ENCODE measurements at regions not wholly inside any gene's neighbourhood (a gene's known extent, or its start where the extent isn't known, plus 50 kb on each side); places are given as distances from the start of the nearest gene placed in this dataset.

DNA sequence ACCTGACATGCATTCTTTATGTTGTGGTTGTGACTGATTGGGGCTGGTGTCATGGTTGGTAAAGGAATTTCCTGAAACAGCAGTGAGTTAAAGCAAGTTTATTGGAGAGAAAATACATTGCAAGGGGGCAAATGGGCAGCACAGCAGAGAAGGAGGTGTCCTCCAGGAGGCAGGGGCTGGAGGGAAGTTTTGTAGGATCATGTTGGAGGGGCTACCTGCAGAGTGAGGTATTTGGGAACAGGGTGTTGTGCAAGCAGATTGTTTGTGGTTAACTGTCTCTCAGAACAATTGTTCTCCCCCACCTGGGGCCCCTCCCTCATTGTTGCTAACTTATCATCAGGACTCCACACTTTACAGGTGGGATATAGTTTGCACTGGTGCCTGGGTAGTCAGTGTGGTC lies 196.0 kb downstream of the NSUN3 start (continued):
- TF ChIP-seq, protein P1, sequence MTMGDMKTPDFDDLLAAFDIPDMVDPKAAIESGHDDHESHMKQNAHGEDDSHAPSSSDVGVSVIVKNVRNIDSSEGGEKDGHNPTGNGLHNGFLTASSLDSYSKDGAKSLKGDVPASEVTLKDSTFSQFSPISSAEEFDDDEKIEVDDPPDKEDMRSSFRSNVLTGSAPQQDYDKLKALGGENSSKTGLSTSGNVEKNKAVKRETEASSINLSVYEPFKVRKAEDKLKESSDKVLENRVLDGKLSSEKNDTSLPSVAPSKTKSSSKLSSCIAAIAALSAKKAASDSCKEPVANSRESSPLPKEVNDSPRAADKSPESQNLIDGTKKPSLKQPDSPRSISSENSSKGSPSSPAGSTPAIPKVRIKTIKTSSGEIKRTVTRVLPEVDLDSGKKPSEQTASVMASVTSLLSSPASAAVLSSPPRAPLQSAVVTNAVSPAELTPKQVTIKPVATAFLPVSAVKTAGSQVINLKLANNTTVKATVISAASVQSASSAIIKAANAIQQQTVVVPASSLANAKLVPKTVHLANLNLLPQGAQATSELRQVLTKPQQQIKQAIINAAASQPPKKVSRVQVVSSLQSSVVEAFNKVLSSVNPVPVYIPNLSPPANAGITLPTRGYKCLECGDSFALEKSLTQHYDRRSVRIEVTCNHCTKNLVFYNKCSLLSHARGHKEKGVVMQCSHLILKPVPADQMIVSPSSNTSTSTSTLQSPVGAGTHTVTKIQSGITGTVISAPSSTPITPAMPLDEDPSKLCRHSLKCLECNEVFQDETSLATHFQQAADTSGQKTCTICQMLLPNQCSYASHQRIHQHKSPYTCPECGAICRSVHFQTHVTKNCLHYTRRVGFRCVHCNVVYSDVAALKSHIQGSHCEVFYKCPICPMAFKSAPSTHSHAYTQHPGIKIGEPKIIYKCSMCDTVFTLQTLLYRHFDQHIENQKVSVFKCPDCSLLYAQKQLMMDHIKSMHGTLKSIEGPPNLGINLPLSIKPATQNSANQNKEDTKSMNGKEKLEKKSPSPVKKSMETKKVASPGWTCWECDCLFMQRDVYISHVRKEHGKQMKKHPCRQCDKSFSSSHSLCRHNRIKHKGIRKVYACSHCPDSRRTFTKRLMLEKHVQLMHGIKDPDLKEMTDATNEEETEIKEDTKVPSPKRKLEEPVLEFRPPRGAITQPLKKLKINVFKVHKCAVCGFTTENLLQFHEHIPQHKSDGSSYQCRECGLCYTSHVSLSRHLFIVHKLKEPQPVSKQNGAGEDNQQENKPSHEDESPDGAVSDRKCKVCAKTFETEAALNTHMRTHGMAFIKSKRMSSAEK (CRISPR knock-in tag; IDR thresholded peaks at IDR 0.05; ENCODE audit: borderline replicate concordance) = no peak
- no peak for TF ChIP-seq TEAD1 (CRISPR knock-in tag; IDR thresholded peaks at IDR 0.05)
- no peak for TF ChIP-seq RELA (CRISPR knock-in tag; IDR thresholded peaks at IDR 0.05; ENCODE audit: borderline replicate concordance)
- TF ChIP-seq TCF7 (CRISPR knock-in tag; IDR thresholded peaks at IDR 0.05; ENCODE audit: low read depth) = no peak

DNA sequence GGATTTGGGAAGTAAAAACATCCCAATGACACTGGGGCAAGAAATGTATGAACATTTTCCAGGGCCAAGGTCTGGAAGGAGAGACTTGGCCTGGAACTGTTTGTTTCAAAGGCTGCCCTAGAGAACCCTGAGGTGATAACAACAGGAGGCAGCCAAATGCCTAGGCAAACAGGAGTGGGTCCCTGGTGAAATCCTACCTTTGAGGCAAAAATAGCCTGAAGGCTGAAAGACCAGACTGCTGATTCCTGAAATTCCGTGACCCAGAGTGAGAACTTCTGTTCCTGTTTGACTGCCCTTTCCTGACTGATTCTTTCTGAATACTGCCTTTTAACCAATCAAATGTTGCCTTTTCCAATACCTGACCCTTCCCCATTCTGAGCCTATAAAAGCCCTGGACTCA lies 196.4 kb downstream of the NSUN3 start:
- POLR2A ChIA-PET = no interaction called here

More for the DNA sequence above, 196.4 kb downstream of the NSUN3 start:
- Mint-ChIP-seq H3K4me1 (peaks cover 30% of the 10 kb centered on the region), H3K9me3 (peaks cover 17% of the 10 kb centered on the region), H3K27ac (no peak overlapping the region), H3K4me3 (no peak overlapping the region), H3K27me3 (ENCODE audit: low read depth) (no peaks in the 10 kb centered on the region), H3K36me3 (peaks cover 2% of the 10 kb centered on the region; the same call in 1 of the 2 replicates)
- CTCF ChIA-PET = interaction anchor here (2.3 kb wide), 1 partner anchor 10 kb away, joined by 11 read pairs; no protein-coding TSS in a partner anchor
- DNase-seq (ENCODE audit: low spot score) (no peak), ATAC-seq (no peak)
- no peak for TF ChIP-seq USF1 (CRISPR knock-in tag; IDR thresholded peaks at IDR 0.05)
- TF ChIP-seq ZNF263 (CRISPR knock-in tag; IDR thresholded peaks at IDR 0.05; ENCODE audit: low read depth) = no peak
- no peak for TF ChIP-seq RORB (CRISPR knock-in tag; IDR thresholded peaks at IDR 0.05)
- no peak for TF ChIP-seq JUN (CRISPR knock-in tag; IDR thresholded peaks at IDR 0.05)
- TF ChIP-seq, protein P2, sequence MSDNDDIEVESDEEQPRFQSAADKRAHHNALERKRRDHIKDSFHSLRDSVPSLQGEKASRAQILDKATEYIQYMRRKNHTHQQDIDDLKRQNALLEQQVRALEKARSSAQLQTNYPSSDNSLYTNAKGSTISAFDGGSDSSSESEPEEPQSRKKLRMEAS (CRISPR knock-in tag; IDR thresholded peaks at IDR 0.05) = no peak
- TF ChIP-seq TEAD4 (CRISPR knock-in tag; IDR thresholded peaks at IDR 0.05) = no peak
- no peak for TF ChIP-seq GRHL2 (CRISPR knock-in tag; IDR thresholded peaks at IDR 0.05; ENCODE audit: insufficient replicate concordance, severe bottlenecking)
- no peak for TF ChIP-seq ETV6 (CRISPR knock-in tag; IDR thresholded peaks at IDR 0.05)
- TF ChIP-seq, protein P3, sequence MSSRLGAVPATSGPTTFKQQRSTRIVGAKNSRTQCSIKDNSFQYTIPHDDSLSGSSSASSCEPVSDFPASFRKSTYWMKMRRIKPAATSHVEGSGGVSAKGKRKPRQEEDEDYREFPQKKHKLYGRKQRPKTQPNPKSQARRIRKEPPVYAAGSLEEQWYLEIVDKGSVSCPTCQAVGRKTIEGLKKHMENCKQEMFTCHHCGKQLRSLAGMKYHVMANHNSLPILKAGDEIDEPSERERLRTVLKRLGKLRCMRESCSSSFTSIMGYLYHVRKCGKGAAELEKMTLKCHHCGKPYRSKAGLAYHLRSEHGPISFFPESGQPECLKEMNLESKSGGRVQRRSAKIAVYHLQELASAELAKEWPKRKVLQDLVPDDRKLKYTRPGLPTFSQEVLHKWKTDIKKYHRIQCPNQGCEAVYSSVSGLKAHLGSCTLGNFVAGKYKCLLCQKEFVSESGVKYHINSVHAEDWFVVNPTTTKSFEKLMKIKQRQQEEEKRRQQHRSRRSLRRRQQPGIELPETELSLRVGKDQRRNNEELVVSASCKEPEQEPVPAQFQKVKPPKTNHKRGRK (CRISPR knock-in tag; IDR thresholded peaks at IDR 0.05; ENCODE audit: borderline replicate concordance) = no peak
- no peak for TF ChIP-seq PRRX2 (CRISPR knock-in tag; IDR thresholded peaks at IDR 0.05)
- TF ChIP-seq ZBTB43 (CRISPR knock-in tag; IDR thresholded peaks at IDR 0.05) = no peak
- no peak for TF ChIP-seq JAZF1 (CRISPR knock-in tag; IDR thresholded peaks at IDR 0.05)
- no peak for TF ChIP-seq ZNF317 (CRISPR knock-in tag; IDR thresholded peaks at IDR 0.05; ENCODE audit: borderline replicate concordance, low read depth)
- no peak for TF ChIP-seq HMGA2 (CRISPR knock-in tag; IDR thresholded peaks at IDR 0.05)
- TF ChIP-seq ZNF219 (CRISPR knock-in tag; IDR thresholded peaks at IDR 0.05; ENCODE audit: borderline replicate concordance) = no peak
- TF ChIP-seq, protein P4, sequence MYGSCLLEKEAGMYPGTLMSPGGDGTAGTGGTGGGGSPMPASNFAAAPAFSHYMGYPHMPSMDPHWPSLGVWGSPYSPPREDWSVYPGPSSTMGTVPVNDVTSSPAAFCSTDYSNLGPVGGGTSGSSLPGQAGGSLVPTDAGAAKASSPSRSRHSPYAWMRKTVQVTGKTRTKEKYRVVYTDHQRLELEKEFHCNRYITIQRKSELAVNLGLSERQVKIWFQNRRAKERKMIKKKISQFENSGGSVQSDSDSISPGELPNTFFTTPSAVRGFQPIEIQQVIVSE (CRISPR knock-in tag; IDR thresholded peaks at IDR 0.05; ENCODE audit: borderline replicate concordance) = no peak

Data from WTC11 (cell line).